K562 (cell line): ENCODE measurements at regions not wholly inside any gene's neighbourhood (a gene's known extent, or its start where the extent isn't known, plus 50 kb on each side); places are given as distances from the start of the nearest gene placed in this dataset.

Source experiments
- ATAC-seq: fragments of 200-7000 bp; cut with Tn5 transposase; 3 replicates; pipeline ENCODE4 v1.9.1; 2020; ENCODE audit warnings: moderate library complexity
- BruUV-seq: library from RNA; stranded (reverse); fragments of 400-500 nt; replicated peaks from 2 replicates; lab custom pipeline; 2021; lab: Mats Ljungman, UMichigan
- CTCF ChIA-PET: fragments of 300-600 bp; formaldehyde crosslinking; extraction: SDS; loops from one replicate; lab custom pipeline; 2021; ENCODE audit warnings: low intra/inter-chr PET ratio; lab: Yijun Ruan, JAX
- POLR2A ChIA-PET: fragments of 300-600, 350-650 bp; sonication (Branson Sonifier 250); formaldehyde crosslinking; extraction: SDS; loops from one replicate; lab custom pipeline; 2021; ENCODE audit warnings: antibody characterized with exemption, inconsistent platforms; lab: Yijun Ruan, JAX
- DNase-seq, 4 experiments: peaks; one replicate each; pipeline versions ENCODE4 v3.0.0 to v3.0.0-alpha.2; 2011 to 2018; ENCODE audit warnings: low spot score in 3 of 4, mixed read lengths in 3 of 4; ENCODE audit errors: extremely low read depth in 1 of 4
- FAIRE-seq: peaks from 2 replicates; lab custom pipeline; 2011; peaks lifted over from hg19 to GRCh38; lab: Jason Lieb, UNC
- H2AFZ ChIP-seq: 2 replicates; pipeline ENCODE4 v1.6.0; 2011; ENCODE audit warnings: low read depth, low read length, control low read depth, inconsistent platforms
- H3K27ac ChIP-seq: fragments of 200-600 bp; 3 replicates; pipeline ENCODE4 v1.8.0; 2011; ENCODE audit warnings: low read depth, mild to moderate bottlenecking, control low read depth, inconsistent platforms, low read length, moderate library complexity, mixed read lengths; ENCODE audit errors: extremely low read depth
- H3K27me3 ChIP-seq, 2 experiments: fragments of 300-600 bp in 1 of 2; 2 replicates in 1 of 2; 3 replicates in 1 of 2; pipeline versions ENCODE4 v1.6.0 to v1.8.0; 2011; ENCODE audit warnings: inconsistent platforms in 2 of 2, low read length in 2 of 2, mild to moderate bottlenecking in 1 of 2, mixed read lengths in 1 of 2, moderate library complexity in 1 of 2; ENCODE audit not compliant: control insufficient read depth in 2 of 2, insufficient read depth in 2 of 2
- H3K36me3 ChIP-seq: fragments of 300-600 bp; 3 replicates; pipeline ENCODE4 v1.8.0; 2011; ENCODE audit warnings: mild to moderate bottlenecking, low read length, inconsistent platforms; ENCODE audit not compliant: control insufficient read depth, insufficient read depth
- H3K4me1 ChIP-seq, 2 experiments: fragments of 200-600 bp in 1 of 2; replicated peaks in 1 of 2; 2 replicates in 1 of 2; 3 replicates in 1 of 2; pipeline versions ENCODE4 v1.5.1 to v1.8.0; 2011; ENCODE audit warnings: inconsistent platforms in 2 of 2, low read length in 2 of 2, mild to moderate bottlenecking in 1 of 2, mixed read lengths in 1 of 2, moderate library complexity in 1 of 2; ENCODE audit not compliant: control insufficient read depth in 2 of 2, insufficient read depth in 2 of 2
- H3K4me2 ChIP-seq: 2 replicates; pipeline ENCODE4 v1.6.1; 2011; ENCODE audit warnings: low read length, control low read depth, inconsistent platforms, mixed read lengths; ENCODE audit not compliant: insufficient read depth
- H3K4me3 ChIP-seq: fragments of 200-600 bp; sonication (generic), shearing (Covaris generic); 2 replicates; pipeline ENCODE4 v1.5.1; 2016; ENCODE audit warnings: control low read depth, inconsistent platforms
- H3K79me2 ChIP-seq: fragments of 200-600 bp; 3 replicates; pipeline ENCODE4 v1.8.0; 2011; ENCODE audit warnings: low read length, inconsistent platforms; ENCODE audit not compliant: control insufficient read depth, insufficient read depth
- H3K9ac ChIP-seq, 2 experiments: 2 replicates each; pipeline versions ENCODE4 v1.6.0 to v1.6.1; 2011; ENCODE audit warnings: low read depth in 2 of 2, low read length in 2 of 2, control low read depth in 1 of 2, inconsistent platforms in 1 of 2, mild to moderate bottlenecking in 1 of 2, mixed read lengths in 1 of 2; ENCODE audit not compliant: insufficient read depth in 1 of 2
- H3K9me1 ChIP-seq: one replicate; pipeline ENCODE4 v1.6.0; 2011; ENCODE audit warnings: inconsistent platforms, mild to moderate bottlenecking, low read length, moderate library complexity; ENCODE audit not compliant: control insufficient read depth, insufficient read depth
- H3K9me3 ChIP-seq: replicated peaks from 2 replicates; pipeline ENCODE4 v1.5.1; 2011; ENCODE audit warnings: low read depth, low read length, inconsistent platforms; ENCODE audit not compliant: control insufficient read depth, insufficient read depth
- H4K20me1 ChIP-seq: replicated peaks from 2 replicates; pipeline ENCODE4 v1.6.1; 2011; ENCODE audit warnings: low read length, inconsistent platforms, mixed read lengths; ENCODE audit not compliant: control insufficient read depth, insufficient read depth
- ATF4 ChIP-seq: fragments of 450-650 bp; formaldehyde crosslinking; IDR thresholded peaks from 2 replicates; pipeline ENCODE4 v1.4.0; 2022; ENCODE audit warnings: mild to moderate bottlenecking, moderate library complexity
- ESRRA ChIP-seq: fragments of 450-650 bp; IDR thresholded peaks from 2 replicates; pipeline ENCODE4 v1.6.1; 2014; ENCODE audit warnings: low read depth, mild to moderate bottlenecking, moderate library complexity, borderline replicate concordance
- EWSR1 ChIP-seq: fragments of 450-650 bp; IDR thresholded peaks from 2 replicates; pipeline ENCODE4 v1.6.1; 2018; ENCODE audit warnings: borderline replicate concordance, mild to moderate bottlenecking, low read depth, moderate library complexity; ENCODE audit not compliant: partially characterized antibody
- GMEB1 ChIP-seq: fragments of 250-450 bp; sonication (Bioruptor Pico); IDR thresholded peaks from 2 replicates; pipeline ENCODE4 v1.4.0; 2020; ENCODE audit warnings: mild to moderate bottlenecking
- GTF2A2 ChIP-seq: IDR thresholded peaks from 2 replicates; pipeline ENCODE4 v1.6.1; 2016; ENCODE audit warnings: mild to moderate bottlenecking, missing genetic modification characterization, missing compliant biosample characterization
- HNRNPLL ChIP-seq: fragments of 200-400 bp; formaldehyde crosslinking; IDR thresholded peaks from 2 replicates; pipeline ENCODE4 v1.6.1; 2017; ENCODE audit warnings: low read length, low read depth, mild to moderate bottlenecking; ENCODE audit not compliant: poor library complexity, severe bottlenecking
- NFE2 ChIP-seq: IDR thresholded peaks from 2 replicates; pipeline ENCODE4 v1.6.1; 2014; ENCODE audit warnings: antibody characterized with exemption, low read depth
- RBM39 ChIP-seq: fragments of 200-400 bp; formaldehyde crosslinking; optimal IDR thresholded peaks from 2 replicates; pipeline ENCODE3; 2018; ENCODE audit warnings: low read depth, low read length
- SP2 ChIP-seq: IDR thresholded peaks from 2 replicates; pipeline ENCODE4 v1.6.1; 2011; ENCODE audit warnings: mild to moderate bottlenecking, low read depth, low read length, moderate library complexity; ENCODE audit not compliant: poor library complexity, severe bottlenecking; ENCODE audit errors: extremely low read depth
- U2AF1 ChIP-seq: fragments of 200-400 bp; formaldehyde crosslinking; optimal IDR thresholded peaks from 2 replicates; pipeline ENCODE3; 2017; ENCODE audit warnings: mild to moderate bottlenecking, low read depth, low read length, moderate library complexity
- ZNF12 ChIP-seq: sonication (generic); formaldehyde crosslinking; IDR thresholded peaks from 2 replicates; pipeline ENCODE4 v1.4.0; 2020; ENCODE audit warnings: mild to moderate bottlenecking, missing genetic modification reagents
- ZNF146 ChIP-seq: IDR thresholded peaks from one replicate; pipeline ENCODE4 v1.6.1; 2018; ENCODE audit warnings: missing compliant biosample characterization; ENCODE audit not compliant: unreplicated experiment
- ZNF280B ChIP-seq: fragments of 250-450 bp; sonication (Bioruptor Pico); IDR thresholded peaks from 2 replicates; pipeline ENCODE4 v1.5.1; 2021; ENCODE audit warnings: mild to moderate bottlenecking
- WGBS: fragments of 100-300 bp; shearing (Covaris generic); methylation state at CpG from one replicate; pipeline ENCODE4 v1.1.6; 2016; ENCODE audit warnings: low coverage, mixed read lengths; ENCODE audit not compliant: insufficient coverage; ENCODE audit errors: missing lambda C conversion rate; 5-methylcytosine and 5-hydroxymethylcytosine counted together
- in situ Hi-C: fragments of 300-500 bp; cut with MboI; formaldehyde crosslinking; loops from 4 replicates; pipeline ENCODE4 v1.15.0; 2018; ENCODE audit warnings: inconsistent platforms, mixed read lengths
- intact Hi-C: fragments of 100-400 bp; cut with micrococcal nuclease; formaldehyde crosslinking; loops from 2 replicates; pipeline ENCODE4 v1.14.2; 2022

- Histone ChIP-seq H3K27ac (no peak overlapping the region), H3K79me2 (no peaks in the 10 kb centered on the region), H4K20me1 (no peaks in the 10 kb centered on the region), H3K4me2 (no peak overlapping the region), H3K9ac (no peak overlapping the region), H3K4me1 (no peaks in the 10 kb centered on the region), H3K9me1 (no peaks in the 10 kb centered on the region), H2AFZ (no peak overlapping the region), H3K36me3 (no peaks in the 10 kb centered on the region), H3K4me3 (no peak overlapping the region), H3K27me3 (no peaks in the 10 kb centered on the region), H3K9me3 (no peaks in the 10 kb centered on the region)
- no peak for TF ChIP-seq NFE2
- TF ChIP-seq GTF2A2: no peak
- TF ChIP-seq ZNF146 (CRISPR knock-in tag): no peak
- no peak for TF ChIP-seq EWSR1
- TF ChIP-seq ZNF12: no peak
- in situ Hi-C loops (no loop called here), intact Hi-C loops (no loop called here)
- ChIA-PET POLR2A (no interaction called here), CTCF (no interaction called here)
- no TSS peak for BruUV-seq
- ATAC-seq (no peak), FAIRE-seq (no peak), DNase-seq (no peak)
- WGBS: 0% methylated on average over 1 of the region's 1 CpG
Measured at GRCh38 chr11:80533463-80533862, 1092.6 kb upstream of the TENM4 start.

GRCh38 chr11:80532633-80533232 is 1091.9 kb upstream of the TENM4 start:
- under 1% methylated on average over 13 of the region's 21 CpGs for WGBS
- Histone ChIP-seq H3K9ac (no peak overlapping the region), H3K27ac (no peak overlapping the region), H3K9me1 (no peaks in the 10 kb centered on the region), H3K9me3 (no peaks in the 10 kb centered on the region), H3K4me3 (no peak overlapping the region), H3K27me3 (no peaks in the 10 kb centered on the region), H3K4me2 (no peak overlapping the region), H4K20me1 (no peaks in the 10 kb centered on the region), H3K36me3 (no peaks in the 10 kb centered on the region), H3K79me2 (no peaks in the 10 kb centered on the region), H3K4me1 (no peaks in the 10 kb centered on the region), H2AFZ (no peak overlapping the region)
- no peak for DNase-seq
- ChIA-PET CTCF (no interaction called here), POLR2A (no interaction called here)
- FAIRE-seq: no peak
- in situ Hi-C loops: no loop called here
- intact Hi-C loops: no loop called here
- BruUV-seq: no TSS peak
- no peak for ATAC-seq
- TF ChIP-seq SP2 (no peak), ATF4 (no peak), U2AF1 (no peak), GMEB1 (CRISPR knock-in tag) (no peak), HNRNPLL (no peak), RBM39 (no peak), ESRRA (no peak), ZNF280B (CRISPR knock-in tag) (no peak)
